ENCODE measurements at regions not wholly inside any gene's neighbourhood (a gene's known extent, or its start where the extent isn't known, plus 50 kb on each side); places are given as distances from the start of the nearest gene placed in this dataset.

- no peak for DNase-seq
Observed at GRCh38 chr12:124441443-124442194, 125.8 kb downstream of the NCOR2 start.

GRCh38 chr12:124440841-124441381, 126.5 kb downstream of the NCOR2 start:
- DNase-seq: no peak

GRCh38 chr12:124440031-124440626, 127.3 kb downstream of the NCOR2 start:
- DNase-seq: no peak

DNA sequence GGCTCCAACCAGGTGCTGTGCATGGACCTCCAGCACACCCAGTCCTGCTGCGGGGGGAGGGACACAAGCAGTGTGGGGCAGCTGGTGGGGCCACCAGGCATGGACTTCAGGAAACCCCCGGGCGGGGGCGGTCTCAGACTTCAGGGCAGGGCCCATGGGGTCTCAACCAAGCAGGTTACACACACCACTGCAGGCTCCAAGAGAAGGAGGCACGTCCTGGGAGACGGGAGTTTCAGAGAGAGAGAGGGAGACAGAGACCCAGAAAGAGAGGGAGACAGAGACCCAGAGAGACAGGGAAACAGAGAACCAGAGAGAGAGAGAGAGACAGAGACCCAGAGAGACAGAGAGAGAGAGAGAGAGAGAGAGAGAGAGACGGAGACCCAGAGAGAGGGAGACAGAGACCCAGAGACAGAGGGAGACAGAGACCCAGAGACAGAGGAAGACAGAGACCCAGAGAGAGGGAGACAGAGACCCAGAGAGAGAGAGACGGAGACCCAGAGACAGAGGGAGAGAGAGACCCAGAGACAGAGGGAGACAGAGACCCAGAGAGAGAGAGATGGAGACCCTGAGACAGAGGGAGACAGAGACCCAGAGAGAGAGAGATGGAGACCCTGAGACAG, 128.9 kb downstream of the NCOR2 start:
- DNase-seq: no peak

DNA sequence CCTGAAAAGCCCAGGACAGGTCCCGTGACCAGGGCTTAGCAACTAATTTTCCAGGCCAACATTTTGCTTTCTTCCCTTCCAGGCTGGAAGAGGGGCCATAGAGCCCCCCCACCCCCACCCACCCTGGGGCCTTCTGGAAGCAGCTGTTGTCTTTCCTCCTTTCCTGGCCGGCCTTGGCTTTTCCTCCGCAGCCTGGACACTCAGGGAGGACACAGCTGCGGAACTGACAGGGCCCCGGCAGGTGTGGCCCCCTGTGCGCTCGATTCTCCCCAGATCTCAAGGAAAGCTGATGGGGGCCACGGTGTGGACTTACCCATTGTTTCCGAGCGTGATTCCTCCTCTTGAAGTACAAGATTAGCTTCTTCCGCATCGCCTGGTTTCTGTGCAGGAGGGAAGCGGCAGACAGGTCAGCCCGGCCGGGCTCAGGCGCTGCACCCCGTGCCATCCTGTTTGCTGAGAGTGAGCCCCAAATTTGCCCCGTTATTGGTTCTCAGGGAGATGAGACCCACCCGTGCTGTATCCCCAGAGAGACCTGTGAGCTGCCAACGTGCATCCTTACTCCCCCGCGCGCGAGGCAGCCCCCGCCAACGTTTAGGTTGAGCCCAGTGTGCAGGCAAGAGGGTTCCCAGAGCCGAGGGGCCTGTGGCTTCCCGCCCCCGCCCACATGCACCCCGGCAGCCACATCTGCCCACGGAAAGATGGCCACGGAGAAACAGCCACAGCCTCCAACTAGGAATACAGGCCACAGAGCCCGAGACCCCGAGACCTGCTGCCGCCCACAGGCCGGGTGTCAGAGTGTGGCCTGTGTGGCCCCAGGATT, 129.6 kb downstream of the NCOR2 start:
- no peak for DNase-seq

GRCh38 chr12:124437121-124437520, 130.3 kb downstream of the NCOR2 start:
- no peak for DNase-seq

GRCh38 chr12:124436366-124436765, 131.0 kb downstream of the NCOR2 start:
- DNase-seq: no peak

GRCh38 chr12:124435806-124436345, 131.5 kb downstream of the NCOR2 start:
- DNase-seq: no peak

- DNase-seq: no peak
Observed at GRCh38 chr12:124434951-124435805, 132.2 kb downstream of the NCOR2 start.

DNA sequence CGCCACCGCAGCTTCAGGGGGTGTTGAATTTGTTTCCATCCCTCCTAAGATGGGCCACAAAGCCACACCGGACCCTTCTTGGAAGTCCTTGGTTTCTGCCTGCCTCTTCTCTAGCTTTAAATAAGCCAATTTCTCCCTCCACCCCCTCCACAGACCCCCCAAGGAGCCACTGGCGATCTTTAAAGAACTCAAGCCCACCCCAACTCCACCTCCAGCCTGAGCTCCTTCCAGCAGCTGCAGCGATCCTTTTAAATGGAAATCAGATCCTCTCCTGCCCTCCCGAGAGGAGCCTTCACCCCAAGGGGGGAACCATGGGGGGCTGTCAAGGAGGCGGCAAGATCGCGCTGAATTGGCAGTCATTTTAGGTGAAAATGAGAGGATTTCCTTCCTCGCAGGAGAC, 133.1 kb downstream of the NCOR2 start:
- no peak for DNase-seq

GRCh38 chr12:124433879-124434278, 133.5 kb downstream of the NCOR2 start:
- DNase-seq: no peak

GRCh38 chr12:124433147-124433874, 134.1 kb downstream of the NCOR2 start:
- no peak for DNase-seq

DNA sequence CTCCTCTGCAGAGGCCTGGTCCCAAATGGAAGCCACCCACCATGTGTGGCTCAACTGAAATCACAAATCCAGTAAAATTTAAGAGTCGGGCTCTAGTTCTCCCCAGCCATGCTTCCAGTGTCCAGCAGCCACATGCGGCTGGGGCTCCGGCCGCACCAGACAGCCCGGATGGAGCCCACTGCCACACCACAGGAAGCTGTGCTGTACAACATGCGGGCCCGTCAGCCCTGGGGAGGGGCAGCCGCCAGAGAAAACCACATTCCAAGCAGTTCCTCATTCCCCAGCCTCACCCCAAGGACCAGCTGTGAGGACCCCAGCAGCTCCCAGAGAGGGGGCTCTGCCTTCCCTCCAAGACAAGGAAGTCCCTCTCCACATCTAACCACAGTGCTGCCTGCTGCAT, 135.0 kb downstream of the NCOR2 start:
- DNase-seq: no peak

- DNase-seq: no peak
Observed at GRCh38 chr12:124431971-124432370, 135.4 kb downstream of the NCOR2 start.

- no peak for DNase-seq
Observed at GRCh38 chr12:124430491-124430890, 135.6 kb downstream of the RFLNA start.

GRCh38 chr12:124429535-124429934, 134.6 kb downstream of the RFLNA start:
- DNase-seq: no peak

DNA sequence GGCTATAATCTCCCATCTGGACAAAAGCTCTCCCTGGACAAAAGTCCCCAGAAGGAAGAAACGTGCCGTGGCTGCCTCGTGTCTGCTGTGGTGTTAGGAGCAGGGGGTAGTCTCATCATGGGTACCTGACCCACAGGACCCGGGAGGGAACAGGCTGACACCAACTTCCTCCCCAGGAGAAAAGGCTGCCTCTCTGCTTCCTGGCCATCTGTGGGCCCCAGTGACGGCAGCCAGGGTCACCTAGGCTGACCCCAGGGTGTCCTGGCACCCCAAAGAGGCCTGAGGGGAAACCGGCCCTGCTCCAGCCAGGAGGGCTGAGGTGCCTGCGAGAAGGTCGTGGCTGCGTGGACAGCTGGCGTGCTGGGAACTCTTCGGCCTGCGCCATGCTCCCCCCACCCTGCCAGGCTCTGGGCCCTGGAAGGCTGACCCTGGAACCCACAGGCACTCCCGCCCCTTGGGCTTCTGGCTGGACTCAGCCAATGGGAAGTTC, 133.9 kb downstream of the RFLNA start:
- no peak for DNase-seq

GRCh38 chr12:124428136-124428791, 133.4 kb downstream of the RFLNA start:
- DNase-seq: no peak

DNA sequence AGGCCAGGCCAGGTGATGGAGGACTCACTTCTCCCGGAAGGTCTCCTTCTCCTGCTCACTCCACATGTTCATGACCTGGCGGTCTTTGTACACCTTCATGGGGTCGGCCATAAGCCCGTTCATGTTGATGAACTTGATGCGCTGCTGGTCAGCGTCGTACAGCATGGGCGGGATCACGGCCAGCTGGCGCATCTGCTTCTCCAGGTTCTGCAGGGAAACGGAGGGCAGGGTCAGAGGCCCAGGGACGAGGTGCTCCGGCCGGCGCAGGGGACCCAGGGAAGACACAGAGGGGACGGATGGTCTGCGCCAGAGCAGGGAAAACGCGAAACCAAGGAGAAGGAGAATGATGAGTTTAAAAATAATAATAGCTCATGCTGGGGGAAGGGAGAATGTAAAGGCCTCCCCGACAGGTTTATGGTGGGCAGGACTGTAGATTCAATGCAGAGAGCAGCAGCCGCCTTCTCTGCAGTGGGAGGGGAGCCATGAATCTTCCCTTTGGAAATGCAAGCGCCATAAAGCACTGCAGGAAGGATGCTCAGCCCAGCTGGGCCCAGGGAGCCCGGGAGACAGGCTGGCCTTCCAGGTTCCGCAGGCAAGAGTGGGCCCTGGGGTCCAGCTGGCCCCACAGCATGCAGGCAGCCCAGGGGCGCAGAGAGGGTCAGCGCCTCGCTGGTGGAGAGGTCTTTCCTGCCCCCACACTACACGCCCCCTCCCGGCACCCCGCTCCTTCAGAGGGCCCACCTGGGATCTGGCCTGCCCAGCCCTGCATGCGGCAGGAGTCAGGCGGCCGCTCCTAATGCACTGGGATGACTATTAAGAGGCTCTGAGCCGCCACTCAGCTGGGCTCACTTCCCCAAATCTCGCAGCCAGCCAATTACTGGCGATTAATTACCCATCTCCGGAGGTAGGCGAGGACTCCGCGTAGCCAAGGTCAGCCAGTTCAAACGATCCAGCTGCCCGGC, 132.0 kb downstream of the RFLNA start:
- peak; percentile 22 for DNase-seq

Measured in DMS79 (cell line).